ENCODE measurements at regions not wholly inside any gene's neighbourhood (a gene's known extent, or its start where the extent isn't known, plus 50 kb on each side); places are given as distances from the start of the nearest gene placed in this dataset.

GRCh38 chr7:115379321-115379720, 457.4 kb downstream of the MDFIC start:
- TF ChIP-seq CTCF (IDR thresholded peaks at IDR 0.05; ENCODE audit: poor library complexity, severe bottlenecking) (no peak), RAD21 (conservative IDR thresholded peaks at IDR 0.05) (no peak), POLR2AphosphoS5 (IDR thresholded peaks at IDR 0.05) (no peak), TAF1 (IDR thresholded peaks at IDR 0.05; ENCODE audit: low read depth) (no peak), EZH2 (IDR thresholded peaks at IDR 0.05; ENCODE audit: borderline replicate concordance, insufficient read depth, low read length, poor library complexity, severe bottlenecking) (no peak), SMC3 (conservative IDR thresholded peaks at IDR 0.05; ENCODE audit: poor library complexity) (no peak), REST (IDR thresholded peaks at IDR 0.05; ENCODE audit: borderline replicate concordance) (no peak), EP300 (conservative IDR thresholded peaks at IDR 0.05; ENCODE audit: poor library complexity, severe bottlenecking) (no peak)

All from neural cell (in vitro differentiated cells).